GM21717 (cell line): ENCODE measurements at regions not wholly inside any gene's neighbourhood (a gene's known extent, or its start where the extent isn't known, plus 50 kb on each side); places are given as distances from the start of the nearest gene placed in this dataset.

Source experiments
- ATAC-seq: cut with Tn5 transposase; IDR thresholded peaks from one replicate; pipeline ENCODE4 v1.9.1; 2021; ENCODE audit warnings: mild to moderate bottlenecking, moderate library complexity; ENCODE audit not compliant: unreplicated experiment

- ATAC-seq = no peak
Measured at GRCh38 chr14:65308536-65308935, 104.0 kb upstream of the FUT8 start.

- no peak for ATAC-seq
Measured at GRCh38 chr14:65310568-65310967, 102.0 kb upstream of the FUT8 start.

GRCh38 chr14:65312859-65313258 lies 99.7 kb upstream of the FUT8 start:
- no peak for ATAC-seq

GRCh38 chr14:65318636-65319506 lies 93.7 kb upstream of the FUT8 start:
- peak; percentile 65 for ATAC-seq

- ATAC-seq = no peak
Measured at GRCh38 chr14:65320661-65321308, 91.7 kb upstream of the FUT8 start.

GRCh38 chr14:65321370-65321875 lies 91.1 kb upstream of the FUT8 start:
- ATAC-seq = peak; percentile 49

- no peak for ATAC-seq
Measured at GRCh38 chr14:65329481-65329880, 83.0 kb upstream of the FUT8 start.

GRCh38 chr14:65329911-65330310 lies 82.6 kb upstream of the FUT8 start:
- ATAC-seq = no peak

GRCh38 chr14:65330416-65330815 lies 82.1 kb upstream of the FUT8 start:
- ATAC-seq = no peak

- no peak for ATAC-seq
Measured at GRCh38 chr14:65331652-65332051, 80.9 kb upstream of the FUT8 start.

- no peak for ATAC-seq
Measured at GRCh38 chr14:65332141-65332871, 80.2 kb upstream of the FUT8 start.

GRCh38 chr14:65333943-65334687 lies 78.4 kb upstream of the FUT8 start:
- no peak for ATAC-seq

- ATAC-seq = no peak
Measured at GRCh38 chr14:65334765-65335410, 77.6 kb upstream of the FUT8 start.

- no peak for ATAC-seq
Measured at GRCh38 chr14:65335411-65335947, 77.1 kb upstream of the FUT8 start.

GRCh38 chr14:65336191-65336591 lies 76.3 kb upstream of the FUT8 start:
- ATAC-seq = peak; percentile 66

- ATAC-seq = no peak
Measured at GRCh38 chr14:65339866-65340265, 72.7 kb upstream of the FUT8 start.

GRCh38 chr14:65344011-65344410 lies 68.5 kb upstream of the FUT8 start:
- ATAC-seq = no peak

- no peak for ATAC-seq
Measured at GRCh38 chr14:65345266-65345665, 67.3 kb upstream of the FUT8 start.

- ATAC-seq = no peak
Measured at GRCh38 chr14:65346474-65346873, 66.1 kb upstream of the FUT8 start.

GRCh38 chr14:65346895-65347294 lies 65.6 kb upstream of the FUT8 start:
- no peak for ATAC-seq
